ENCODE measurements at regions not wholly inside any gene's neighbourhood (a gene's known extent, or its start where the extent isn't known, plus 50 kb on each side); places are given as distances from the start of the nearest gene placed in this dataset.

DNA sequence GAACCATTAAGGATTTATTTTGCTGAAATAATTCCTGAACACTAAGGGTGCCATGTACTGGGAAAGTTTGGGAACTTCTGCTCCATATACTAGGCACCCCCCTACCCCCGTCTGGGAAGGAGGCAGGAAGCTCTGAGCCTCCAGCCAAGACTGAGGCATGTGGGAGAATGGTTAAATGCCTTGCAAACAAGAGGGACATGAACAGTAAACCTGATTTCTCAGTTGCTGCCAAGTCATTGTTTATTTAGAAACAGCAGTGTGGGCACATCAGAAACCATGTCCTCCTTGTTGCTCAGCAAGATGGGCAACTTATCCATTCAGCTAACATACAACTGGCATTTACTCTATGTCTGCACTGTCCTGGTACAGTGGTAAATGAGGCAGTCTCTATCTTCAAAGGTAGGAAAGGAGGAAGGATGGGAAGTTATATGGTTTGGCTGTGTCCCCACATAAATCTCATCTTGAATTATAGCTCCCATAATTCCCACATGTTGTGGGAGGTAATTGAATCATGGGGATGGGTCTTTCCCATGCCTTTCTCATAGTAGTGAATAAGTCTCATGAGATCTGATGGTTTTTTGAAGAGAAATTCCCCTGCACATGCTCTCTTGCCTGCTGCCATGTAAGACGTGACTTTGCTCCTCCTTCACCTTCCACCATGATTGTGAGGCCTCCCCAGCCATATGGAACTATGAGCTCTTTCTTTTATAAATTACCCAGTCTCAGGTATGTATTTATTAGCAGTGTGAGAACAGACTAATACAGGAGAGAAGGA is 459.1 kb downstream of the MIAT start:
- no peak for DNase-seq (ENCODE audit: low read depth)

GRCh38 chr22:27120036-27120435 is 462.6 kb downstream of the MIAT start:
- DNase-seq (ENCODE audit: low read depth) = no peak

- no peak for DNase-seq (ENCODE audit: low read depth)
These were observed 465.2 kb downstream of the MIAT start for GRCh38 chr22:27122574-27122973.

- no peak for DNase-seq (ENCODE audit: low read depth)
These were observed 466.5 kb downstream of the MIAT start for GRCh38 chr22:27123880-27124279.

- no peak for DNase-seq (ENCODE audit: low read depth)
These were observed 467.1 kb downstream of the MIAT start for GRCh38 chr22:27124351-27124966.

GRCh38 chr22:27125539-27125938 is 468.2 kb downstream of the MIAT start:
- no peak for DNase-seq (ENCODE audit: low read depth)

- DNase-seq (ENCODE audit: low read depth) = no peak
These were observed 470.5 kb downstream of the MIAT start for GRCh38 chr22:27127911-27128310.

DNA sequence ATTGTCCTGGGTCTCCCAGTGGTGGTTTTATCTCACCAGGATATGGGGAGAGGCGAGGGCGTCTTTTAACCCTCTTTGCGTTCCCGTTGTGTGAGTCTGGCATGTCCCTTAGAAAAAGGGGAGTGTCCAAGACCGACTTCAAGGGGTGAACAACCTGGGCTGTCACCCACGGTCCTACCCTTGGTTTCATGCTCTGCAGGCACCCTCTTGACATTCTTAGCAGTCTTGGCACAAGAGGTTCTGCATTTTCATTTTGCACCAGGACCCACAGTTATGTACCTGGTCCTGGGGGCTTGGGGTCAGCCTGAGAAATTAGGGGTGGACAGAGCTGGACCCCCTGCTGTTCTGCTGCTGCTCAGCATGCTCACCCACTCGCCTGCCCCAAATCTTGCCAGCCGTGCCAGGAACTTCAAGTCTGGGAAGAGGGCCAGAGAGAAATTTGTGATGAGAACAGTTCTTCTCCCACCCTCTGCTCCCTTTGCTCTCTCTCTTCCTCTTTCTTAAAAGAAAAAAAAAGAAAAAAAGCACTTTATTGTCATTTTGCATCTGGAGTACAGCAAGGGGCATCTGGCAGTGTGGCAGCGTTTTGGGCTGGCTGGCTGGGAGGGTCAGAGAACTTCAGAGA is 471.2 kb downstream of the MIAT start:
- no peak for DNase-seq (ENCODE audit: low read depth)

DNA sequence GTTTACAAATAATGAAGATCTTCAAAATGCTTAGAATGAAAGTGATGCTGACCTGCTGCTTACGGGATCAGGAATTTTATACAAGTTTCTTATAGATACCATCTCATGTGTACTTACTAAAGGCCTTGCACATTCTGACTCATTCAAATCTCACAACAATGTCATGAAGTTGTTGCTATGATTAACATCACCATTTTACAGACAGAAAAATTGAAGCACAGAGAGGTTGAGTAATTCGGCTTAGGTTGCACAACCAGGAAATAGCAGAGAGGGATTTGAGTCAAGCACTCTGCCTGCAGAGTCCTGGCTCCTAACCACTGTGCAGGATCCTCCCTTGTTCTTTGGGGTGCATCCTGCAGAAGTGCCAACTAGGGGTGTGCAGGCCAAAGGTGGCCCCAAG is 471.9 kb downstream of the MIAT start:
- no peak for DNase-seq (ENCODE audit: low read depth)

DNA sequence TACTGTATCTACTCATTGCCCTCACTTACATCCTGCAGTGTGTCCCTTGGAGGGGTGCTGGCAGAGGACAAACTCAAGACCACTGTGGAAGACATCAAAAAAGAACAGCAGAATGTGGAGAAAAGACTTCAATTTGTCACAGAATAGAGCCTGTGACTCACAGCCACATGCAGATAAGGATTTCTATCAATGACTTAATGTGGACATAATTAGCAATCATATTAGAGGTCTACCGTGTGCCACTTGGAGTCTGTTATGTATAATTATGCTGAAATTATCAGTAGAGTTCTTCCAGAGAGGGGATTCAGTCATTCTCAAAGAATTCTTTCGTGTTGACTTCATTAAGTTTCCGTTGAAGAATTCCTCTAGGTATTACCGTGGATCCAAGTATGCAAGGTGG is 473.5 kb downstream of the MIAT start:
- no peak for DNase-seq (ENCODE audit: low read depth)

DNA sequence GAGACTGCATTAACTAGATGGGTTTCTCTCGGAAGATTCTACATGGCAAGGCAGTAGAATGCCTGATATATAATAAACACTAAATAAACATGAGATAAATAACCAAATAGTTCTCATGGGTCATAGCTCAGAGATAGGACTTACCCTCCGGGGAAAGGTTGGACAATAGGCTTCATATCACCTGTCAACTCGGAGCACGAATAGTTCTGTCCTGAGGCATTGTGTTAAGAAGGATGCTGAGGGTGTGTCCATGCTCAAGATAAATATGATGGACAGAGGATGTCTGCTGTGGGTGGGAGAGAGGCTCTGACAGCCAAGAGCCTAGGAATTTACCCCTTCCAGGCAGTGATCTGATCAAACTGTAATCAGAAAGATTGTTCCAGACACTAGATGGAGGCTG is 474.0 kb downstream of the MIAT start:
- DNase-seq (ENCODE audit: low read depth) = no peak

DNA sequence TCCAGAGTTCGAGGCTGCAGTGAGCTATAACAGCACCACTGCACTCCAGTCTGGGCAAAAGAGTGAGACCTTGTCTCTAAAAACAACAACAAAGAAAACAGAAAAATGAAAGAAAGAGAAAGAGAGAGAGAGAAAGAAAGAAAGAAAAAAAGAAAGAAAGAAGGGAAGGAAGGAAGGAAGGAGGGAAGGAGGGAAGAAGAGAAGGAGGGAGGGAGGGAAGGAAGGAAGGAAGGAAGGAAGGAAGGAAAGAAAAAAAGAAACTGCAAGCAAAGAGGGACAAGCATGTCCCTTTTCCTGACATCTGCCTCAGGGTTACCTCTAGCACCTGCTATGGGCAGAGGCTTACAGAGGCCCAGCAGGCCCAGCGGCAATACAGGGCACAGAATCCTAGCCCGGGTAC is 475.0 kb downstream of the MIAT start:
- DNase-seq (ENCODE audit: low read depth) = no peak

- no peak for DNase-seq (ENCODE audit: low read depth)
These were observed 475.6 kb downstream of the MIAT start for GRCh38 chr22:27133019-27133431.

- DNase-seq (ENCODE audit: low read depth) = no peak
These were observed 476.4 kb downstream of the MIAT start for GRCh38 chr22:27133681-27134314.

DNA sequence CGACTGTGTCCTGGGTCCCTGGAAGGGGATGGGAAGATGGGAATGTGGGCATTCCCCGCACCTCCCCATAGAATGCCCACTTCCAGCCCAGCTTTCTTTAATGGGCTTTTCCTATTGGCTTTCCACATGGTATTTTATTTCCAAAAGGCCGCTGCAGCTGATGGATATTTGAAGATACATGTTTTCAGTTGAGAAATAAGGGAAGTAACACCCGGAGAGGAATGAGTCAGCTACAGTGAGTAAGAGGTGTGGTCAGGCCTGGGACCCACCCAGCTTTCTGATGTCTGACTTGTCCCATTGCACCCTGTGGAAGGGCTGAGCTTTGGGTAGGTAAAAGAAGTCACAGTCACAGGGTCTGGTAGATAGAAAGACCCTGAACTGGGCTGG is 476.9 kb downstream of the MIAT start:
- peak; percentile 72 for DNase-seq (ENCODE audit: low read depth)

- no peak for DNase-seq (ENCODE audit: low read depth)
These were observed 477.9 kb downstream of the MIAT start for GRCh38 chr22:27135031-27135981.

DNA sequence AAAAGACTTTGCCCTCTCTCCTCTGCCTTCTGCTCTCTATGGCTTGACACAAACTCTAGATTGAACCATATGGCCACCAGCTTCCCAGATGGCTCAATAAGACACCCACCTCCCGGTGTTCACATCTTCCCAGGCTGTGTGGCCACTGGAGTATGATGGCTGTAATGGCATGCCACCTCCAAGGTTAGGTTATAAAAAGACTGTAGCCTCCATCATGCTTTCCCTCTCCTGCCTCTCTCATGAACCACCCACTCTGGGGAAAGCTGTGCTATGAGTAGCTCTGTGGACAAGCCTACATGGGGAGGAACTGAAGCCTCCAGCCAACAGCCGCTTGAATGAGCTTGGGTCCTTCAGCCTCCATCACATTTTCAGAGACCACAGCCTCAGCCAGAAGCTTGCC is 479.2 kb downstream of the MIAT start:
- no peak for DNase-seq (ENCODE audit: low read depth)

- no peak for DNase-seq (ENCODE audit: low read depth)
These were observed 480.5 kb downstream of the MIAT start for GRCh38 chr22:27137871-27138337.

- no peak for DNase-seq (ENCODE audit: low read depth)
These were observed 481.1 kb downstream of the MIAT start for GRCh38 chr22:27138471-27138870.

DNA sequence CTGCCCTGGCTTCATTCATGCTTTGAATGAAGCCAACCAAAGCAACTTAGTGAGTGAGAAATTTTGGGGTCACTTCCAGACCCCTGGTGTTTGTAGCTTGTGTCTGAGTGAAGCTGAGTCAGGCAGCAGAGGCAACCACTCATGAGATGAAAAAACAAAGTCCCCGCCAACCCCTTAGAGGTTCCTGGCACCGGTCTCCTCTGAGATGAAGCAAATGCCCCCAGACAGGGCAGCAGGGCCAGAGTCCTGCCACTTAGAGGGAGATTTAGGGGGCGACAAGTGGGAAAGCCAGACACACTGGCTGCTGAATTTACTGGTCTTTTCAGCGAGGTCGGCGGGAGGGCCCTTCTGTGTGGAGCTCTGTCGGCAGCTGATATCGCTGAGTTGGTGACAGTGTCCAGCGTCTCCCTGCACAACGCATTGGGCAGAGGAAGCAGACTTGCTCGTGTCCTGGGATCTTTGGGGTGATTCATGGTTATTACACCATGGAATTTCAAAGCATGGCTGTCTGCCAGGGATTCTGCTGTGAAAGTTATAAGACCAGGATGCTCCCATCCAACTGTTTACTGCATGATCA is 482.6 kb downstream of the MIAT start:
- DNase-seq (ENCODE audit: low read depth) = peak; percentile 78

DNA sequence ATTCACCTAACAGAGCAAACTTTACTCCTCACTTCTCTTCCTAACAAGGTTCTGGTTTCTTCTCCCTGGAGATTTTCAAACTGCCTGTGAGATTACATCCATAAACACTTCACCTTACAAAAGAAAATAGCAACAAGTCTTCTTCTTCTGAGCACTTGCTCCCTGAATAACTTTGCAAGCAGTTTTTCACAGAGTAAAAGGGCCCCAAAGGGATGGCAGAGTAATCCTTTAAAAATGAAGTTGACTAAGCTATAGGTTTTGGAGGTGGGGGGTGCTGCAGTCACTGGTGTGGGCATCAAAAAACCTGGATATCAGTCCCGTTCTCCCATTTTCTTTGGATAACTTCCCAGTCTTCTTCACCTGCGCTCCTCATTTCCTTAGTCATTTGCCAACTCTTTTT is 484.9 kb downstream of the MIAT start:
- DNase-seq (ENCODE audit: low read depth) = no peak

Data from GM04504 (cell line).